ENCODE measurements at regions not wholly inside any gene's neighbourhood (a gene's known extent, or its start where the extent isn't known, plus 50 kb on each side); places are given as distances from the start of the nearest gene placed in this dataset.
"Not testable (repeated sequence)": the region's sequence is repeated elsewhere in the genome, so short reads cannot be mapped to it uniquely, and the experiment has no call there.

DNA sequence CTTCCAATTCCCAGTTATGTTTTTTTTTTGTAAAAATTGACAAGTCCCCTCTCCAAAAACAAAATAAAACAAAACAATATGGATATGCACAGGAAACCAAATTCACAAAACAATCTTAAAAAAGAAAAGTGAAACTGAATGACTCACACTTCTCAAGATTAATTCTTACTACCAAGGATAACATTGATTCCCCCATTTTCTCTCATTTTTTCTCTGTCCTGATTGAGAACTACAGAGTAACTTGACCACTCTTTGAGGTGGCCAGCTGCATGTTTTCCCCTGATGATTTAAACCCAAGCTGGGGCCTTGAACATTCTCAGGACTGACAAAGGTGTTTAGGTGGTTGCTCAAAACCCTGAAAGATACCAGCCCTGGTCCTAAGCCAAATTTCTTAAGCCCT lies 149.0 kb downstream of the AHSP start:
- BruUV-seq (replicated peaks) = no TSS peak
- Histone ChIP-seq H3K4me1 (ENCODE audit: insufficient read depth, low read length, poor library complexity, severe bottlenecking) (peaks cover 16% of the 10 kb centered on the region), H3K9me3 (ENCODE audit: low read depth, low read length, poor library complexity, severe bottlenecking) (no peaks in the 10 kb centered on the region), H3K4me3 (ENCODE audit: low read depth, low read length, poor library complexity, severe bottlenecking) (no peak overlapping the region), H3K27ac (ENCODE audit: low read depth, low read length, poor library complexity, severe bottlenecking) (no peak overlapping the region), H3K27me3 (replicated peaks; ENCODE audit: insufficient read depth, low read depth, low read length, poor library complexity) (no peaks in the 10 kb centered on the region), H3K36me3 (ENCODE audit: insufficient read depth, low read length, poor library complexity, severe bottlenecking) (no peaks in the 10 kb centered on the region)
- TF ChIP-seq EZH2 (IDR thresholded peaks at IDR 0.05; ENCODE audit: borderline replicate concordance, low read depth, low read length, poor library complexity, severe bottlenecking) (no peak), CTCF (conservative IDR thresholded peaks at IDR 0.05; ENCODE audit: low read depth, low read length) (no peak)
- intact Hi-C loops (cut with micrococcal nuclease; ENCODE audit: unreplicated experiment) = no loop called here
- POLR2A ChIA-PET (ENCODE audit: low non-redundant PET) = no interaction called here
- DNase-seq (ENCODE audit: low spot score) = no peak
- CTCF ChIA-PET = no interaction called here

- no peak overlapping the region for H3K4me3 ChIP-seq (ENCODE audit: low read depth, low read length, poor library complexity, severe bottlenecking)
- TF ChIP-seq EZH2 (IDR thresholded peaks at IDR 0.05; ENCODE audit: borderline replicate concordance, low read depth, low read length, poor library complexity, severe bottlenecking) (no peak), CTCF (conservative IDR thresholded peaks at IDR 0.05; ENCODE audit: low read depth, low read length) (no peak)
- ChIA-PET POLR2A (ENCODE audit: low non-redundant PET) (no interaction called here), CTCF (no interaction called here)
- H3K9me3 ChIP-seq (ENCODE audit: low read depth, low read length, poor library complexity, severe bottlenecking) = no peaks in the 10 kb centered on the region
- DNase-seq (ENCODE audit: low spot score) = peak; percentile 88
- no TSS peak for BruUV-seq (replicated peaks)
- no peaks in the 10 kb centered on the region for H3K36me3 ChIP-seq (ENCODE audit: insufficient read depth, low read length, poor library complexity, severe bottlenecking)
- intact Hi-C loops (cut with micrococcal nuclease; ENCODE audit: unreplicated experiment) = no loop called here
- no peaks in the 10 kb centered on the region for H3K27me3 ChIP-seq (replicated peaks; ENCODE audit: insufficient read depth, low read depth, low read length, poor library complexity)
- peaks cover 16% of the 10 kb centered on the region for H3K4me1 ChIP-seq (ENCODE audit: insufficient read depth, low read length, poor library complexity, severe bottlenecking)
- peak overlapping the region; percentile 7 for H3K27ac ChIP-seq (ENCODE audit: low read depth, low read length, poor library complexity, severe bottlenecking)
Observed at GRCh38 chr16:31678649-31679325, 151.1 kb downstream of the AHSP start.

- H3K27ac ChIP-seq (ENCODE audit: low read depth, low read length, poor library complexity, severe bottlenecking); CTCF ChIA-PET; H3K27me3 ChIP-seq (replicated peaks; ENCODE audit: insufficient read depth, low read depth, low read length, poor library complexity); H3K9me3 ChIP-seq (ENCODE audit: low read depth, low read length, poor library complexity, severe bottlenecking); intact Hi-C loops (cut with micrococcal nuclease; ENCODE audit: unreplicated experiment); DNase-seq (ENCODE audit: low spot score); POLR2A ChIA-PET (ENCODE audit: low non-redundant PET); H3K4me3 ChIP-seq (ENCODE audit: low read depth, low read length, poor library complexity, severe bottlenecking); BruUV-seq (replicated peaks); H3K4me1 ChIP-seq (ENCODE audit: insufficient read depth, low read length, poor library complexity, severe bottlenecking); H3K36me3 ChIP-seq (ENCODE audit: insufficient read depth, low read length, poor library complexity, severe bottlenecking): not testable (repeated sequence)
Observed at GRCh38 chr16:31689331-31689730, 161.6 kb downstream of the AHSP start.

GRCh38 chr16:31692338-31692737 lies 164.6 kb downstream of the AHSP start:
- POLR2A ChIA-PET (ENCODE audit: low non-redundant PET); H3K9me3 ChIP-seq (ENCODE audit: low read depth, low read length, poor library complexity, severe bottlenecking); DNase-seq (ENCODE audit: low spot score); H3K27ac ChIP-seq (ENCODE audit: low read depth, low read length, poor library complexity, severe bottlenecking); CTCF ChIA-PET; H3K4me3 ChIP-seq (ENCODE audit: low read depth, low read length, poor library complexity, severe bottlenecking); H3K27me3 ChIP-seq (replicated peaks; ENCODE audit: insufficient read depth, low read depth, low read length, poor library complexity); H3K4me1 ChIP-seq (ENCODE audit: insufficient read depth, low read length, poor library complexity, severe bottlenecking); BruUV-seq (replicated peaks); H3K36me3 ChIP-seq (ENCODE audit: insufficient read depth, low read length, poor library complexity, severe bottlenecking): not testable (repeated sequence)
- intact Hi-C loops (cut with micrococcal nuclease; ENCODE audit: unreplicated experiment) = loop anchor here (10.0 kb wide), 1 partner anchor 238 kb away; the partner anchor contains the start of gene ARMC5

All from A673 (cell line).